HS-5 (cell line): ENCODE measurements at regions not wholly inside any gene's neighbourhood (a gene's known extent, or its start where the extent isn't known, plus 50 kb on each side); places are given as distances from the start of the nearest gene placed in this dataset.
"Not testable (repeated sequence)": the region's sequence is repeated elsewhere in the genome, so short reads cannot be mapped to it uniquely, and the experiment has no call there.

Source experiments
- DNase-seq: peaks from one replicate; pipeline ENCODE4 v3.0.0-alpha.2; 2012; ENCODE audit warnings: low read depth

- DNase-seq: no peak
Measured at GRCh38 chr1:14137411-14138134, 437.6 kb downstream of the PRDM2 start.

DNA sequence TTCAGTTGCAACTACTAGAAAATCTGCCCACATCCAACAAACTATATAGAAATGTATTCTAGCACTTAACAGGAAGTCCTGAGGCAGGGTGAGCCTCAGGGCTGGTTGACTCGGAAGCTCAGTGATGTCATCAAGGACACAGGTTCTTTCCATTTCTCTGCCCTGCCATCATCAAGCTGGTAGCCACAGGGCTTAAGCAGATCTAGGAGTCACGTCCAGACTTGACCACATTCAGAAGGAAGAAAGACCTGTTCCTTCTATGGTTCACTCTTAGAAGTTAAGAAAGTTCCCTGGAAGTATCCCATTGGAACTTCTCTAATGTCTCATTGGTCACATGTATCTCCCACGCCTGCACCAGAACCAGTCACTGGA is 438.1 kb downstream of the PRDM2 start:
- no peak for DNase-seq

GRCh38 chr1:14138687-14139086 is 438.7 kb downstream of the PRDM2 start:
- no peak for DNase-seq

GRCh38 chr1:14140831-14141401 is 440.9 kb downstream of the PRDM2 start:
- DNase-seq: no peak

GRCh38 chr1:14141656-14142055 is 441.7 kb downstream of the PRDM2 start:
- no peak for DNase-seq

DNA sequence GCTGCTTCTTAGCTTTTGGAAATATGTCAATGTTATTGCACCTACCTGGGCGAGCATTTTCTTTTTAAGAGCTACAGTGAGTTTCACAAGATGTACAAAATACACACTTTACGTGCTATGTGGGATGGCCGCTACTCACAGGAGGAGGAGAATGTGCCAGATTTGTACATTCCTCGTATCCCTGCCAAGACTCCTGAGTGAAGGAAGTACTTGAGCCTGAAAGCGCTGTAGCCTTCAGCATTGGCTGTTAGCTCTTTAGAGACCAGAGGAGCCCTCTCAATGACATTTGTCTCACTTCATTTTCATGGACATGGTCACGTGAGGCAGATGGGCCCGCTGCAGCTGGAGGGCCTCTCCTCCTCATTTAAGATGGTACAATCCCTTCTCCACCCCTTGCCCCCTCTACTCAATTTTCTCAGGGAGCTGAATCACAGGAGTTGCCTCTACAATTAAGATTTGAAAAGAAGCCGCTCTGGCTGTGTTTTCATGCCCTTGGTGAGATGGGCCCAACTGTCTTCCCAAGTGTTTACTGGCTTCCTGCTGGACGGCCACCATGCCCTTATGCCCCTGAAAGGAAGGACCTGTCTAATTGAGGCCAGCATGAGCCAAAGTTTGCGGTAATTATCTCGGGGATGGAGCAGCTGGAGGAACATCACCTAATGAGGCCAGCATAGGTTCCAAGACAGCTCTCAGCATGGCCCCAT is 442.6 kb downstream of the PRDM2 start:
- DNase-seq: no peak

DNA sequence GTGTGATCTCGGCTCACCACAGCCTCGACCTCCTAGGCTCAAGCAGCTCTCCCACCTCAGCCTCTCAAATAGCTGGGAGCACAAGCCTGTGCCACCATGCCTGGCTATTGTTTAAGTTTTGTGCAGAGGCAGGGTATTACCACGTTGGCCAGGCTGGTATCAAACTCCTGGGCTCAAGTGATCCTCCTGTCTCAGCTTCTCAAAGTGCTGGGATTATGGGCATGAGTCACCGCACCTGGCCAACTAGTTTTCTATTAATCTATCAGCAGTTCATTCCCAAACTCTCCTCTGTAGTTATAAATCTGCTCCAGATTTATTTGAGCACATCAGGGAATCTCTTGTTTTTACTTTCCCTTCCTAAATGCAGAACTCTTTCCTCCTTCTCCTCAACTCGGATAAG is 443.8 kb downstream of the PRDM2 start:
- DNase-seq: no peak

- no peak for DNase-seq
Measured at GRCh38 chr1:14148526-14148925, 448.5 kb downstream of the PRDM2 start.

- no peak for DNase-seq
Measured at GRCh38 chr1:14149431-14149830, 449.1 kb upstream of the KAZN start.

DNA sequence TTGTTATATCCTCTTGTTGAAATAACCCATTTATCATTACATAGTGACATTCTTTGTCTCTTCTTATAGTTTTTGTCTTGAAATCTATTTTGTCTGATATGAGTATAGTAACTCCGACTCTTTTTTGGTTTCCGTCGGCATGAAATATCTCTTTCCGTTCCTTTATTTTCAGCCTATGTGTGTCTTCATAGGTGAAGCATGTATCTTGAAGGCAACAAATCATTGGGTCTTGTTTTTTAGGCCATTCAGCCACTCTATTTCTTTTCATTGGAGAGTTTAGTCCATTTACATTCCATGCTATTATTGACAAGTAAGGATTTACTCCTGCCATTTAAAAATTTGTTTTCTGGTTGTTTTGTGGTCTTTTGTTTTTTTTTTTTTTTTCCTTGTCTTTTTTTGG is 441.9 kb upstream of the KAZN start:
- no peak for DNase-seq

DNA sequence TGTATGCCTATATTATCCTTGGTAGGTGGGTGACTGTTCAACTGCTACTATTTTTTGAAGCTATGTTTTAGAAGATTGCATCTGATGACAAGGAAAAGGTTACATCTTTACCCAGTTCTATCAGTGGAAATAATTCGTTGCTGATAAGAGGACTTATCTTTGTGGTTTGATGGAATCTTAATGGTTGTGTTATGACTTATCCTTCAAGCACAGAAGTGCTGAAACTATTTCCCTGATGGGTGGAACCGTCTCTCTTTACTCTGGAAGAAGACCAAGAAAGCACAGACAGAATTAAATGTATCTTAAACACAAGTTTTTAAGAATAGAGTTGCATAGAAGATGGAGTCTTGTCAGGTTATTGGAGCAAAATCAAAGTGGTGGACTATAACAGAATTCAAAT is 437.7 kb upstream of the KAZN start:
- DNase-seq: no peak

DNA sequence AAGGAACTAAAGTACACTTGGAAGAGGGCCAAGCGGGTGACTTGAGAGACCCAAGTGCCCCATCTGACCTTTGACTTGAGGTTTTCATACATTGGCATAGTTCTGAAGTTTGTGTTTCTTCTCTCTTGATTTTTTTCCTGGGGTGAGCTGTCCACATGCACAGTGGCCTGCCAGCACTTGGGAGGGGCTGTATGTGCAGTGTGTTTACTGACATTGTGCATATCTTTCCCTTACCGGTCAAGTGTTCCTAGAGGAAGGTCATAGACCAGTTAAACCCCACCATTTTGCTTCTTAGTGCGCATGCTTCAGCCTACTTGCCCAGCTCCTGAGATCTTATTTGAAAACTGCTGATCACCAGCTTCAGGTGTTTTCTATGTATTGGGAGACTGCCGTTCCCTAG is 435.2 kb upstream of the KAZN start:
- no peak for DNase-seq

GRCh38 chr1:14165371-14165801 is 433.1 kb upstream of the KAZN start:
- no peak for DNase-seq

GRCh38 chr1:14167884-14168283 is 430.6 kb upstream of the KAZN start:
- DNase-seq: no peak

DNA sequence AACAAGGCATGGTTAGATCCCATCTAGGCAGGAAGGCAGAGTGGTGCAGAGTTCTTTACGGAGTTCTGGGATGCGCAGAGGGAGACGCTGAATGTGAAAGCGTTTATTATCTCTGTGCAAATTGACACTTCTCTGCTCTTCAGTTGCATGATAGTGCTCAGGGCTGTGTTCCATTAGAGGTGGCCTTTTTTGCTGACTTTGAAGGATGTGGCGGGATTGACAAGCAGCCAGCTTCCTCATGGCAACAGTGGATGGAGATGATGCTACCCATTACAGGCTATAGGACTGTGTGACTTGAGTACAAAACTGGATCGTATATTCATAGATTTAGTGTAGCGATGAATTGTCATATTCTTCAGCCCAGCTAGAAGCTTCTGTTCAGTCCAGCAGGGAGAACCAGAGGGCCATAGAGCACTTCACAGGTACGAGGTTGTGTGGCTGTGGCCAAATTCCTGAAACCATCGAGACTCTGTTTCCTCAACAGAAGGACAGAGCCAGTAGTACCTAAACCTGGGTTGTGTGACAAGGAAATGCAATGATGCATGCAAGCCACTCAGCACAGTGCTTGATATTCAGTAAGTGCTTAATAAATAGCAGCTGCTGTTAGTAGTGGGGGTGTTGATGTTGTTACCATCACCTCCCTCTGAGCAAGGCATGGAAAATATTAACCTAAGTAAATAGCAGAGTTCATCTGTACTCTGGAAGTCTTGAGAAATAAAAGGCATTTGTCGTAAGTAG is 430.0 kb upstream of the KAZN start:
- no peak for DNase-seq

DNA sequence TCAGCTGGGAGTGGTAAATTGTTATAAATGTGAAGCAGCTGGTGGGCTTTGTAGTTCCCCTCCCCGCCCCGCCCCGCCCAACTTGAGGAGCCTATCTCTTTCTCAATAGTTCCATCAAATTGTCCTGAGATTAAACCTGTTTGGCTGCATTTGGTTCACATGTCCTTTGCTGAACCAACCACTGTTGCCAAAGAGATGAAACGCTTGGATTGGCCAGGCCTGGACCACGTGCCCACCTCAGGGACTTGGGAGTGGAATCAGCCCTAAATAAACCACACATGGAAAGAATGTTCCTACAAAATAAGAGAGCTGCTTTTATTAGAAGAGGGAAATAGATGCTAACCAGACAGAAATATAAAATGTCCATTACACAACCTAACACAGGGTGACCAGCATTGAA is 424.9 kb upstream of the KAZN start:
- DNase-seq: no peak

DNA sequence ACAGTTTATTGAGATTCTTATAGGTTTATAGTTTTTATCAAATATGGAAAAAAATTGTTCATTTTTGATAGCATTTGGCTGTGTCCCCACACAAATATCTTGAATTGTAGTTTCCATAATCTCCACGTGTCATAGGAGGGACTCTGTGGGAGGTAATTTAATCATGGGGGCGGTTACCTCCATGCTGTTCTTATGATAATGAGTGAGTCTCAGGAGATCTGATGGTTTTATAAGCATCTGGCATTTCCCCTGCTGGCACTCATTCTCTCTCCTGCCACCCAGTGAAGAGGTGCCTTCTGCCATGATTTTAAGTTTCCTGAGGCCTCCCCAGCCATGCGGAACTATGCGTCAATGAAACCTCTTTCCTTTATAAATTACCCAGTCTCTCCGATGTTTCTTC is 420.6 kb upstream of the KAZN start:
- DNase-seq: not testable (repeated sequence)

- DNase-seq: no peak
Measured at GRCh38 chr1:14180738-14181137, 417.7 kb upstream of the KAZN start.

DNA sequence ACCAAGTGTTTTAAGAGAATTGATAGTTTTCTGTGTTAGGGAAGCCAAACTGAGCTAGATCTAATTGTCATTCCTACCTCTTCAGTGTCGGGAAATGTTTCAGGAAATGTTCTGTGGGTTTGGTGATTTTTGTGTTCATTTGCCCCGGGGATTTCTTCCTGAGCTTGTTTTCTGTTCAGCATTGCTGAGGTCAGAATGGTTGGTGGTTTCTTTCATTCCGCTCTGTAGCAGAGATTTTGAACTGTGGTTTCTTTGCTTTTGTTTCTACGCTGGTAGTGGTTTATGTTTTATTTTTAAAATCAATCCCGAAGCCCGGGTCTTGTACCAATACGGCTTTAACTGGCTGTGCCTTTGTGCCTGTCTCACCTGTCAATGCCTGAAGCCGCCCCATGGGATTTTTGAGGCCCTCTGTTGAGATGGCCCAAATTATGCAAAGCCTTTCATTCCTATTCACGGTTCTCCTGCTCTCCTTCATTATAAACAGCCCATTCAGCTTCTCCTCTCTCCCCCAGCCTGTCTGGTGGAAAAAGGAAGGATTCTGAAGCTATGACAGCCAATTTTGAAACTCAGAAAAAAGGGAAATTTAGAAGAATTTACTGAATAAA is 417.2 kb upstream of the KAZN start:
- no peak for DNase-seq

DNA sequence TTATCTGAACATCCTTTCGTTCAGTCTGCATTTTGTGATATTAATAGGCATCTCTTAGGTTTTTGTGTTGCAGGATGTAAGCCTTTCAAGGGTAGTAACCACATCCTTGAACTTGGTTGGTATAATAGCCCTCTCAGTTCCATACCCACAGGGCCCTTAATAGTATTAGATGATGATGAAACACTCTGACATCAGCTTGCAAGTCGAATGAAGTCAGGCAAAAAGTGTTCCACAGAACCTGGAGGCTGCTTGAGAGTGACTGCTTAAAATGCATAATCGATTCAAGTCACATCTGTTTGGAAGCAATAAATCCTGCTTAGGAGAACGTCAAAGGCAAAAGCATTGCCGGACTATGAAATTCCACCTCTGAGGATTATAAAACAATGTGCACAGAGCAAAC is 415.6 kb upstream of the KAZN start:
- DNase-seq: no peak

DNA sequence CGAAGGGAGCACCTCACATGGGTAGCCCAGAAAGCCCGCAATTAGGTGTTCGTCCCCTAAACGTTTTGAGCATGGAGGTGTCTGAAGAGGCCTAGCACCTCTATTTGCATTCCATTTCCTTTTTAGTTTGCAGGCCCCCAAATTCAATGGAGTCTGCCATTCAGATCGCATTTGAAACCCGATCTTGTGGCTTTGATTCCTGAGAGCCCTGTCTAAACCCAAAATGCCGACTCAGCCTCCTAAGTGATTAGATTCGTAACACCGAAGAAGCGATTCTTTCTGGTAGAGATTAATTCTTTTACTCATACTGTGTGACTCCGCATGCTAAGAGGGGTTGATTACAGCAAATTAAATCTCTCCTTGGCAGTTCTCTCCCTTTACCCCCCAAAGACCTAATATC is 415.2 kb upstream of the KAZN start:
- no peak for DNase-seq

DNA sequence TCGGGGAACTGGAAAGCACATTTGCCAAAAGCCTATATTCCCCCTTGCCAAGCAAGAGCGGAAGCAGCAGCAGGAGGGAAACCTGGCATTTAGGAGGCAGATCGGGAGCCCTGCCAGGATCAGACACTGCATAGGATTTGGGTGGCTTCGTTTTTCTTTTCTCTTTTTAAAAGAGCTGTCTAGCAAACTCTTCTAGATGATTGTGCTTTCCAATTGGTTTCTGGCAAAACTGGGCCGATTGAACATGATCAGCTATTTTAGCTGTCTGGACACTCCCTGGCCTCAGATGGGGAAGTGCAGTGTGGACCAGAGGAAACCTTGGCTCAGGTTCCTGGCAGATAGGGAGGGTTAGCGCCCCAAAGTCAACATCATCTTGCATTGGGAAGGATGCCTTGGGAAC is 414.0 kb upstream of the KAZN start:
- DNase-seq: no peak

DNA sequence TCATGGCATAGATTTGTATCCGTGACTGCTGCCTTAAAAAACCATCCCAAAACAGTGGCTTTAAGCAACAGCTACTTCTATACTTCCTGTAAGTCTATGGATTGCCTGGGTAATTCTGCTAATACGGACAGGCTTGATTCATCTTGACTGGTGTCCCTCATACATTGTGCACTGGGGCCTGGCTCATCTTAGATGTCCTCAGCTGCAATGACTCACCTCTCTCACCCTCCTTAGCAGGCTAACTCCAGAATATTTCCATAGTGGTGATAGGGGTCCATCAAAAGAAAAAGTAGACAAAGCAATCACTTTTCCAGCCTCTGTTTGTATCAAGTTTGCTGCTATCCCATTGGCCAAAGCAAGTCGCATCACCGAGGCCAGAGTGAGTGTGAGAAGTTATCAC is 409.1 kb upstream of the KAZN start:
- no peak for DNase-seq
